ENCODE measurements at regions not wholly inside any gene's neighbourhood (a gene's known extent, or its start where the extent isn't known, plus 50 kb on each side); places are given as distances from the start of the nearest gene placed in this dataset.

GRCh38 chr17:15882777-15883176, 62.2 kb upstream of the ADORA2B start:
- intact Hi-C loops (cut with micrococcal nuclease), result no loop called here
- Histone ChIP-seq H3K4me3 (ENCODE audit: control extremely low read depth in 1 of 5, extremely low read depth in 1 of 5, insufficient read depth in 1 of 5, low read depth in 2 of 5, low read length in 4 of 5) (no peak overlapping the region), H2AFZ (ENCODE audit: insufficient read depth, low read depth, low read length, poor library complexity, severe bottlenecking) (no peak overlapping the region), H3K9me3 (ENCODE audit: control extremely low read depth in 1 of 3, control insufficient read depth in 2 of 3, insufficient read depth in 1 of 3, low read length in 2 of 3) (no peaks in the 10 kb centered on the region), H4K20me1 (ENCODE audit: control insufficient read depth, insufficient read depth, low read length, poor library complexity, severe bottlenecking) (no peaks in the 10 kb centered on the region), H3K4me1 (ENCODE audit: control insufficient read depth in 2 of 2, insufficient read depth in 2 of 2, low read length in 2 of 2) (no peaks in the 10 kb centered on the region), H3K27ac (ENCODE audit: low read length in 2 of 2) (no peak overlapping the region), H3K27me3 (replicated peaks in 1 of 4; ENCODE audit: control extremely low read depth in 1 of 4, control insufficient read depth in 3 of 4, insufficient read depth in 4 of 4, low read length in 3 of 4) (no peaks in the 10 kb centered on the region), H3K9ac (ENCODE audit: low read length) (no peak overlapping the region), H3K4me2 (replicated peaks; ENCODE audit: low read depth, low read length, poor library complexity, severe bottlenecking) (no peak overlapping the region), H3K36me3 (replicated peaks in 1 of 2; ENCODE audit: control extremely low read depth in 1 of 2, control insufficient read depth in 1 of 2, extremely low read depth in 1 of 2, insufficient read depth in 2 of 2, low read length in 1 of 2) (no peaks in the 10 kb centered on the region), H3K79me2 (ENCODE audit: control insufficient read depth, insufficient read depth, low read length) (no peaks in the 10 kb centered on the region)
- no peaks in the 10 kb centered on the region for H3K9me3 Mint-ChIP-seq (ENCODE audit: insufficient read depth)
- no peaks in the 10 kb centered on the region for H3K4me1 Mint-ChIP-seq
- TF ChIP-seq CTCF (IDR thresholded peaks at IDR 0.05) (no peak), EZH2 (IDR thresholded peaks at IDR 0.05; ENCODE audit: borderline replicate concordance, insufficient read depth, low read depth, low read length, poor library complexity, severe bottlenecking) (no peak)
- no peak overlapping the region for H3K27ac Mint-ChIP-seq
- no peak for DNase-seq
- H3K27me3 Mint-ChIP-seq, result peaks cover 11% of the 10 kb centered on the region
- CTCF ChIA-PET, result interaction anchor here (0.7 kb wide), 1 partner anchor 8 kb away, joined by 3 read pairs; no protein-coding TSS in a partner anchor
- POLR2A ChIA-PET, result no interaction called here
- ATAC-seq (ENCODE audit: low read depth), result no peak
- WGBS (ENCODE audit: insufficient coverage), result 73% methylated on average over 2 of the region's 4 CpGs
- no peak overlapping the region for H3K4me3 Mint-ChIP-seq

- Histone ChIP-seq H4K20me1 (ENCODE audit: control insufficient read depth, insufficient read depth, low read length, poor library complexity, severe bottlenecking) (no peaks in the 10 kb centered on the region), H3K4me3 (ENCODE audit: control extremely low read depth in 1 of 5, extremely low read depth in 1 of 5, insufficient read depth in 1 of 5, low read depth in 2 of 5, low read length in 4 of 5) (no peak overlapping the region), H3K9me3 (ENCODE audit: control extremely low read depth in 1 of 3, control insufficient read depth in 2 of 3, insufficient read depth in 1 of 3, low read length in 2 of 3) (no peaks in the 10 kb centered on the region), H3K4me2 (replicated peaks; ENCODE audit: low read depth, low read length, poor library complexity, severe bottlenecking) (no peak overlapping the region), H3K27me3 (replicated peaks in 1 of 4; ENCODE audit: control extremely low read depth in 1 of 4, control insufficient read depth in 3 of 4, insufficient read depth in 4 of 4, low read length in 3 of 4) (no peaks in the 10 kb centered on the region), H3K27ac (ENCODE audit: low read length in 2 of 2) (no peak overlapping the region), H2AFZ (ENCODE audit: insufficient read depth, low read depth, low read length, poor library complexity, severe bottlenecking) (no peak overlapping the region), H3K4me1 (ENCODE audit: control insufficient read depth in 2 of 2, insufficient read depth in 2 of 2, low read length in 2 of 2) (no peaks in the 10 kb centered on the region), H3K36me3 (replicated peaks in 1 of 2; ENCODE audit: control extremely low read depth in 1 of 2, control insufficient read depth in 1 of 2, extremely low read depth in 1 of 2, insufficient read depth in 2 of 2, low read length in 1 of 2) (no peaks in the 10 kb centered on the region), H3K79me2 (ENCODE audit: control insufficient read depth, insufficient read depth, low read length) (no peaks in the 10 kb centered on the region), H3K9ac (ENCODE audit: low read length) (no peak overlapping the region)
- WGBS (ENCODE audit: insufficient coverage), result 89% methylated on average over 5 of the region's 8 CpGs
- CTCF ChIA-PET, result no interaction called here
- ATAC-seq (ENCODE audit: low read depth) (no peak), DNase-seq (no peak)
- no peaks in the 10 kb centered on the region for H3K9me3 Mint-ChIP-seq (ENCODE audit: insufficient read depth)
- H3K27me3 Mint-ChIP-seq, result peaks cover 11% of the 10 kb centered on the region
- intact Hi-C loops (cut with micrococcal nuclease), result no loop called here
- TF ChIP-seq EZH2 (IDR thresholded peaks at IDR 0.05; ENCODE audit: borderline replicate concordance, insufficient read depth, low read depth, low read length, poor library complexity, severe bottlenecking), result no peak
- no peak for TF ChIP-seq CTCF (IDR thresholded peaks at IDR 0.05)
- no peak overlapping the region for H3K4me3 Mint-ChIP-seq
- H3K27ac Mint-ChIP-seq, result no peak overlapping the region
- POLR2A ChIA-PET, result no interaction called here
- no peaks in the 10 kb centered on the region for H3K4me1 Mint-ChIP-seq
Observed at GRCh38 chr17:15883617-15884111, 61.3 kb upstream of the ADORA2B start.
